CD4-positive, CD25-positive, alpha-beta regulatory T cell (primary cell): ENCODE measurements at regions not wholly inside any gene's neighbourhood (a gene's known extent, or its start where the extent isn't known, plus 50 kb on each side); places are given as distances from the start of the nearest gene placed in this dataset.

Source experiments
- ATAC-seq, 2 donors: fragments of 150-1000 bp; cut with Tn5 transposase; one replicate each; pipeline ENCODE4 v1.10.0; 2021; ENCODE audit warnings: low read depth in 2 of 2, moderate number of reproducible peaks in 2 of 2, moderate library complexity in 1 of 2
- DNase-seq, 3 donors: peaks; one replicate each; pipeline versions ENCODE4 v3.0.0 to v3.0.0-alpha.2; 2012 to 2022; ENCODE audit warnings: mixed read lengths in 1 of 3
- H3K27ac ChIP-seq: one replicate; pipeline ENCODE4 v1.7.0; 2013; ENCODE audit warnings: mild to moderate bottlenecking, low read length; ENCODE audit not compliant: insufficient read depth, poor library complexity, severe bottlenecking
- H3K27me3 ChIP-seq: one replicate; pipeline ENCODE4 v1.7.0; 2013; ENCODE audit warnings: low read length; ENCODE audit not compliant: control insufficient read depth, insufficient read depth
- H3K36me3 ChIP-seq: one replicate; pipeline ENCODE4 v1.7.0; 2013; ENCODE audit warnings: mild to moderate bottlenecking, low read length, moderate library complexity; ENCODE audit not compliant: control insufficient read depth, insufficient read depth
- H3K4me1 ChIP-seq: 2 replicates; pipeline ENCODE4 v1.7.0; 2013; ENCODE audit warnings: mild to moderate bottlenecking, low read length; ENCODE audit not compliant: insufficient read depth, control insufficient read depth, poor library complexity, severe bottlenecking
- H3K4me3 ChIP-seq: one replicate; pipeline ENCODE4 v1.7.0; 2013; ENCODE audit warnings: low read depth, mild to moderate bottlenecking, low read length, moderate library complexity
- H3K9me3 ChIP-seq, 2 experiments: 1 replicate in 1 of 2; 2 replicates in 1 of 2; pipeline ENCODE4 v1.7.0; 2013; ENCODE audit warnings: low read length in 2 of 2, mild to moderate bottlenecking in 1 of 2, moderate library complexity in 1 of 2; ENCODE audit not compliant: control insufficient read depth in 2 of 2
- H3K27ac Mint-ChIP-seq, 3 donors: one replicate each; pipeline ENCODE4 v1.8.0; 2020 to 2022; ENCODE audit warnings: mild to moderate bottlenecking in 3 of 3, mixed read lengths in 3 of 3, moderate library complexity in 2 of 3
- H3K27me3 Mint-ChIP-seq: one replicate; pipeline ENCODE4 v1.8.0; 2022; ENCODE audit warnings: mild to moderate bottlenecking, mixed read lengths
- H3K36me3 Mint-ChIP-seq: one replicate; pipeline ENCODE4 v1.8.0; 2020; ENCODE audit warnings: mixed read lengths
- H3K4me1 Mint-ChIP-seq, 4 donors: one replicate each; pipeline ENCODE4 v1.8.0; 2020 to 2022; ENCODE audit warnings: mixed read lengths in 4 of 4, mild to moderate bottlenecking in 1 of 4
- H3K4me3 Mint-ChIP-seq, 4 donors: one replicate each; pipeline ENCODE4 v1.8.0; 2020 to 2022; ENCODE audit warnings: mild to moderate bottlenecking in 4 of 4, mixed read lengths in 4 of 4, moderate library complexity in 3 of 4
- H3K9me3 Mint-ChIP-seq, 7 donors: one replicate each; pipeline ENCODE4 v1.8.0; 2020 to 2022; ENCODE audit warnings: mixed read lengths in 7 of 7, mild to moderate bottlenecking in 3 of 7, moderate library complexity in 2 of 7

DNA sequence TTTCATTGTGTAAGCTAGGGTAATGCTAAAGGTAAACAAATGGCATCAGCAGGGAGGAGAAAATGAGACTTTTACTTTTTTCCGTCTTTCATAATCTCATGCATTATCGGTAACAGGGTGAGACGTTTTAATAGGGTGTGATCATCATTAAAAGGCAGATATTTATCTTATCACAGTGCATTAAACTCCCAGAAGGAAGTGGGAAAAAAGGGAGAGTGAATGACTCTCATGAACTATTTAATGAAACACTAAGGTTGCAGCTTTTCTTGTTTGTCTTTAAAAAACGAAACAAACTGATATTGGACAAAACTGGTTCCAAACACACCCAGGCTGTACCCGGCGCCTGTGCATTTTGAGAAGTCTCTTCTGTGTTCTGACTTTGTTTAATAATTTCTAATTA lies 1936.8 kb upstream of the PIK3C3 start:
- Mint-ChIP-seq H3K27me3 (no peaks in the 10 kb centered on the region), H3K27ac (no peak overlapping the region), H3K4me3 (no peak overlapping the region), H3K4me1 (no peaks in the 10 kb centered on the region), H3K36me3 (no peaks in the 10 kb centered on the region), H3K9me3 (peaks cover 0 to 34% (median 6%) of the 10 kb centered on the region in 7 donors)
- Histone ChIP-seq H3K27ac (no peak overlapping the region), H3K9me3 (no peaks in the 10 kb centered on the region), H3K27me3 (no peaks in the 10 kb centered on the region), H3K4me3 (no peak overlapping the region), H3K4me1 (no peaks in the 10 kb centered on the region), H3K36me3 (no peaks in the 10 kb centered on the region)
- DNase-seq = no peak
- no peak for ATAC-seq

DNA sequence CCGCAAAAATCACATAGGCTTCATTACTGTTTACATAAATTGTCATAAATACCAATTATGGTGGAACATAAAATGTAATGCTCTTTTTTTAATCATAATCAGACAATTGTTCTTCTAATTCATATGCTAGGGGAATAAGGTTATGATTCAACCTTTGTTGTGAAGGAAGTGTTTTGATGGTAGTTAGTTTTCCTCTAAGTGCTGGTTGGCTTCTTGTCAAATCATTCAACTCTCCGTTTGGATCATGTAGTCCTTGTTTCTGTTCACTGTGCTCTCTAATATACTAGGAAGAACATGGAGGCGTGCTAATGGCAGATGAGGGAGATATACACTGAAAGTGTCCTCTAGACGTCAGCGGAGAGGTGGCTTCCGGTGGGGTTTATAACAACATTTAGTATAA lies 1938.0 kb upstream of the PIK3C3 start:
- no peak overlapping the region for H3K27ac ChIP-seq
- Mint-ChIP-seq H3K27ac (no peak overlapping the region), H3K4me3 (no peak overlapping the region), H3K27me3 (no peaks in the 10 kb centered on the region), H3K36me3 (no peaks in the 10 kb centered on the region), H3K9me3 (peaks cover 0 to 31% (median 6%) of the 10 kb centered on the region in 7 donors), H3K4me1 (no peaks in the 10 kb centered on the region)
- no peaks in the 10 kb centered on the region for H3K27me3 ChIP-seq
- no peaks in the 10 kb centered on the region for H3K9me3 ChIP-seq
- H3K4me3 ChIP-seq = no peak overlapping the region
- ATAC-seq (no peak), DNase-seq (no peak)
- no peaks in the 10 kb centered on the region for H3K4me1 ChIP-seq
- no peaks in the 10 kb centered on the region for H3K36me3 ChIP-seq

- Mint-ChIP-seq H3K36me3 (no peaks in the 10 kb centered on the region), H3K9me3 (peaks cover 0 to 28% (median 6%) of the 10 kb centered on the region in 7 donors), H3K27ac (no peak overlapping the region), H3K4me3 (no peak overlapping the region), H3K4me1 (no peaks in the 10 kb centered on the region), H3K27me3 (no peaks in the 10 kb centered on the region)
- Histone ChIP-seq H3K36me3 (no peaks in the 10 kb centered on the region), H3K27ac (no peak overlapping the region), H3K4me3 (no peak overlapping the region), H3K27me3 (no peaks in the 10 kb centered on the region), H3K9me3 (no peaks in the 10 kb centered on the region), H3K4me1 (no peaks in the 10 kb centered on the region)
- DNase-seq (no peak), ATAC-seq (no peak)
These were observed 1938.6 kb upstream of the PIK3C3 start for GRCh38 chr18:40016405-40016804.

DNA sequence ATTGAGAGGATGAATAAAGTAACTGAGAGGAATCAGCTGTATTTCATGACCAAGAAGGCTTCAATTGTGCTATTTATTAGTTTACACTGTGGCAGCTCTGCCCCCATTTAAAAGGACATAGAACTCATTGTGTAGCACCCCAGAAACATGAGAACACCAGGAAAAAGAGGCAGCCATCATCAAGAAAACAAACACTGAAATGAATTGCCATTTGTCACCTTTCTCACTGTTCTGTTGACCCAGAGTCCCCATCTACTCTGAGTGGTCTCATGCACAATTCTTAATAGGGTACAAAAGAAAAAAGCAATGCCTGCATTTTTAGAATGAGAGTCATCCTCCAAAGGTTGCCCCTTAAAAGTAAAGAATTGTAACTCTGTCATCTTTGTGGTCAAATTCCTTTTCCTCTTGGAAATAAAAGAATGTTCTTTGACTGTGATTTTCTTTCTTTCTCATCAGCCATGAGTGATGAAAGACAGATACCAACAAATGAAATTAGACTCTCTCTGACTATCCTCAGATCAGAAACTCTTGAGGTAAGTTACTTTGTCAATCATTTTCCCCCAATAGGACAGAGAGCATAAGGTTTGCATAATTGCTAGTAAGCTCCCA lies 1941.9 kb upstream of the PIK3C3 start:
- DNase-seq (no peak), ATAC-seq (no peak)
- Mint-ChIP-seq H3K36me3 (no peaks in the 10 kb centered on the region), H3K4me1 (no peaks in the 10 kb centered on the region), H3K27ac (no peak overlapping the region), H3K27me3 (no peaks in the 10 kb centered on the region), H3K4me3 (no peak overlapping the region), H3K9me3 (peaks cover 0 to 32% (median 4%) of the 10 kb centered on the region in 7 donors)
- Histone ChIP-seq H3K27ac (no peak overlapping the region), H3K4me3 (no peak overlapping the region), H3K27me3 (no peaks in the 10 kb centered on the region), H3K4me1 (no peaks in the 10 kb centered on the region), H3K9me3 (no peaks in the 10 kb centered on the region), H3K36me3 (no peaks in the 10 kb centered on the region)

- no peaks in the 10 kb centered on the region for H3K9me3 ChIP-seq
- peaks cover 0 to 27% (median 2%) of the 10 kb centered on the region in 7 donors for H3K9me3 Mint-ChIP-seq
- no peak overlapping the region for H3K4me3 ChIP-seq
- no peak overlapping the region for H3K27ac ChIP-seq
- H3K4me1 ChIP-seq = no peaks in the 10 kb centered on the region
- no peak for ATAC-seq
- H3K27me3 ChIP-seq = no peaks in the 10 kb centered on the region
- H3K36me3 ChIP-seq = no peaks in the 10 kb centered on the region
- DNase-seq = no peak
- H3K36me3 Mint-ChIP-seq = no peaks in the 10 kb centered on the region
- no peaks in the 10 kb centered on the region for H3K27me3 Mint-ChIP-seq
- no peak overlapping the region for H3K27ac Mint-ChIP-seq
- H3K4me1 Mint-ChIP-seq = no peaks in the 10 kb centered on the region
- H3K4me3 Mint-ChIP-seq = no peak overlapping the region
These were observed 1943.8 kb upstream of the PIK3C3 start for GRCh38 chr18:40011201-40011600.

GRCh38 chr18:40006634-40007033 lies 1948.4 kb upstream of the PIK3C3 start:
- H3K9me3 Mint-ChIP-seq = peaks cover under 1 to 39% (median 5%) of the 10 kb centered on the region in 7 donors

GRCh38 chr18:40004246-40004645 lies 1950.8 kb upstream of the PIK3C3 start:
- H3K27me3 ChIP-seq = no peaks in the 10 kb centered on the region
- no peak overlapping the region for H3K27ac ChIP-seq
- Mint-ChIP-seq H3K4me3 (no peak overlapping the region), H3K4me1 (no peaks in the 10 kb centered on the region), H3K36me3 (no peaks in the 10 kb centered on the region), H3K9me3 (peaks cover 2 to 35% (median 8%) of the 10 kb centered on the region in 7 donors), H3K27ac (no peak overlapping the region), H3K27me3 (no peaks in the 10 kb centered on the region)
- H3K36me3 ChIP-seq = no peaks in the 10 kb centered on the region
- ATAC-seq (no peak), DNase-seq (no peak)
- no peaks in the 10 kb centered on the region for H3K4me1 ChIP-seq
- H3K4me3 ChIP-seq = no peak overlapping the region
- H3K9me3 ChIP-seq = no peaks in the 10 kb centered on the region

More at GRCh38 chr18:40006634-40007033, 1948.4 kb upstream of the PIK3C3 start:
- H3K36me3 Mint-ChIP-seq = no peaks in the 10 kb centered on the region
- no peak for DNase-seq
- H3K4me1 Mint-ChIP-seq = no peaks in the 10 kb centered on the region
- no peak overlapping the region for H3K4me3 ChIP-seq
- no peak overlapping the region for H3K27ac Mint-ChIP-seq
- H3K27ac ChIP-seq = no peak overlapping the region
- no peaks in the 10 kb centered on the region for H3K9me3 ChIP-seq
- no peak for ATAC-seq
- no peaks in the 10 kb centered on the region for H3K4me1 ChIP-seq
- H3K27me3 ChIP-seq = no peaks in the 10 kb centered on the region
- no peaks in the 10 kb centered on the region for H3K27me3 Mint-ChIP-seq
- H3K4me3 Mint-ChIP-seq = no peak overlapping the region
- H3K36me3 ChIP-seq = no peaks in the 10 kb centered on the region

GRCh38 chr18:39998317-39998716 lies 1956.7 kb upstream of the PIK3C3 start:
- H3K4me1 Mint-ChIP-seq = no peaks in the 10 kb centered on the region
- H3K9me3 Mint-ChIP-seq = peaks cover 3 to 19% (median 9%) of the 10 kb centered on the region in 7 donors
- ATAC-seq (no peak), DNase-seq (no peak)
- Histone ChIP-seq H3K27me3 (no peaks in the 10 kb centered on the region), H3K36me3 (no peaks in the 10 kb centered on the region), H3K9me3 (no peaks in the 10 kb centered on the region), H3K27ac (no peak overlapping the region), H3K4me1 (no peaks in the 10 kb centered on the region), H3K4me3 (no peak overlapping the region)
- H3K27ac Mint-ChIP-seq = no peak overlapping the region
- H3K27me3 Mint-ChIP-seq = no peaks in the 10 kb centered on the region
- no peaks in the 10 kb centered on the region for H3K36me3 Mint-ChIP-seq
- H3K4me3 Mint-ChIP-seq = no peak overlapping the region
